HG02938 (cell line): ENCODE measurements at regions not wholly inside any gene's neighbourhood (a gene's known extent, or its start where the extent isn't known, plus 50 kb on each side); places are given as distances from the start of the nearest gene placed in this dataset.

Experiments used
- ATAC-seq: cut with Tn5 transposase; IDR thresholded peaks from one replicate; pipeline ENCODE4 v1.9.1; 2021; ENCODE audit warnings: mild to moderate bottlenecking, moderate library complexity; ENCODE audit not compliant: unreplicated experiment

DNA sequence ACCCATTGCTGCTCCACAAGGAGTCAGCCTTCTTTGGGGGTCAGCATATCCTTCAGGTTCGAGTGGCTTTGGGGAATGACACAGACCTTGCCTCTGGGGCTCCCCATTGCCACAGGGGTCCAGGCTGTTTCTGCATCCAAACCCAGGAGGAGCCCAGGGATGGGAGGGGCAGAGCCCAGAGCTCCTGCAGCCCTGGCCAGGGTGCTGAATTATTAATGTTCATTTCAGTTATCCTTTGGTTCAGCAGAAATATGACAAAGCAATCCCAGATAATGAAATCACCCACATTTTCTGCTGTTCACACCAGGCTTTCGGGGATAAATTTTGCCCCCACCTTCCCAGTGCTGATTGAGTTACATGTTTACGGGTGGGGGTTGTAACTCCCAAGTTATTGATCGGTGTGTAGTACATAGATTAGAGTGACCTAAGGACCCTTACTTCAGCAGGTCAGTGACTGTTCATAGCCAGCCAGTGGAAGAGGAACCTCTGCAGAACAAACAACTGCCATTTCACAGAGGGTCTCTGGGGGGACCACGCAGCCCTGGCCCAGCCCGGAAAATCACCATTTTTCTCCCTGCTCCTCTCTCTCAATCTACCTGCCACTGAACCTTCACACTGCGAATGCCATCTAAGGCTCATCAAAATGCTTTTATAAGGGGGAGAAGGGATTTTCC lies 240.3 kb upstream of the N4BP1 start:
- no peak for ATAC-seq

DNA sequence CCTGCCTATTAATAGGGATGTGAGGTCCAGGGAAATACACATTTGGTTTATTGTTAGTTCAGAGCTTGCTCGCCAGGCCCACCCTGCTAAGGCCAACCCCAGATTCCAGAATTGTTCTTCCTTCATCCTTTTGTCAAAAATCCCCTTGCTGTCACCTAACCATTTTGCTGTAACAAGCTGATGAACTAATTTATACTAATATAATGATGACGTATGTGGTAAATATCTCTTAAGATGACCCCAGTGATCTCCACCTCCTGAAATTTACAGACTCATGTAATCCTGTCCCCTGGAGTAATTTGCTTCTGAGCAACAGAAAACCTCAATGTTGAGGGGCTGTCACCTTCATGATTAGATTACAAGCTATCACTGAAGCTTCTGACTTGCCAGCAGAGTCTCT lies 236.3 kb upstream of the N4BP1 start:
- no peak for ATAC-seq

DNA sequence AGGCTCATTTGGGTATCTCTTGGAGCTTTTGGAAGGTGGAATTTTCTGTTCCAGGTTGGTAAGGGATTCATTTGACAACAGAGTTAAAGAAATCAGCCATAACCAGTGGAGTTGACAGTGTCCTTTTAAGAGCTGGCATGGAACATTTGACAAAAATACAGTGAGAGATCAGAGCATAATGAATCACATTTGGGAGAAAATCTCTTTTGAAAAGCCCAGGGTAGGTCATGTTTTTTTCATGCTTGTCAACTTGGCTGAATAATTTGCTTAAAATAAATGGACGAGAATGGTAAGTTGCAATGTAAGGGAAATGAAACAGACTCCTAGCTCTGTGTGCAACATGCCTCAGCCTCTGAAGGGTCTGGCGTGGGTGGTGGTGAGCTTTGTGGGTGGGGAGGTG lies 235.3 kb upstream of the N4BP1 start:
- no peak for ATAC-seq

DNA sequence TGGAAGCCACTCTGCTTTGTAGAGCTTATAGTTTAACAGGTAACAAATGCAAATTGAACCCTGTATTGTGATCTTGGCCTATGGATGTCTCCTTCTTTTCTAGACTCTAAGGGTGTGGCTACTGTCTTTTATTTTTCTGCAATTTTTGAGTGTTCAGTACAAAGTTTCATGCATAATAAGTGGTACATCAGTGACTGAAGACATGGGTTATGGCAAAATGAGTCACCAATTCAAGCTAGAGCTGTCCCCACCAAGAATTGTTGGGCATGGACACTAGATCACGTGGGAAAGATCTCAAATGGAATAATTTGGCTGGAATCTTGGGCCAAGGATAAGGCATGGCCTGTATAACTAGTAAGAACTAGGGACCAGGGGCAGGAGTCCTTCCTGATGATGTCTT lies 228.4 kb upstream of the N4BP1 start:
- no peak for ATAC-seq

DNA sequence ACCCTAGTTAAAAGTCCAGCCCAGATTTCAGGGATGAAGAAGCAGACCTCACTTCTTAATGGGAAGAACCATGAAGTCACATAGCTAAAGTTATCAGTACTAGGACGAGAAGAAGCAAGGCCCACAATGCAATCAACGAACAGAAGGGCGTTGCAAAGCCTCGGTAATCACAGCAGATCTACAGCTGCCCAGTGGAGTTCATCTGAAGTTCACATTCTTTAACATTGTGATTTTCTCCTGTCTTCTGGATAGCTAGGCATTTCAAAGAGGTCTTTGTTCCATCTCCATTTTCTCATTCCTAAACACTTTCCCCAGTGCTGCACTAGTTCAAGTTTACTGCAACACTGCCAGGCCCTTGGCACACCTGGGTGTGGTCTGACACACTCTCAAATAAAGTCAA lies 226.7 kb upstream of the N4BP1 start:
- no peak for ATAC-seq

DNA sequence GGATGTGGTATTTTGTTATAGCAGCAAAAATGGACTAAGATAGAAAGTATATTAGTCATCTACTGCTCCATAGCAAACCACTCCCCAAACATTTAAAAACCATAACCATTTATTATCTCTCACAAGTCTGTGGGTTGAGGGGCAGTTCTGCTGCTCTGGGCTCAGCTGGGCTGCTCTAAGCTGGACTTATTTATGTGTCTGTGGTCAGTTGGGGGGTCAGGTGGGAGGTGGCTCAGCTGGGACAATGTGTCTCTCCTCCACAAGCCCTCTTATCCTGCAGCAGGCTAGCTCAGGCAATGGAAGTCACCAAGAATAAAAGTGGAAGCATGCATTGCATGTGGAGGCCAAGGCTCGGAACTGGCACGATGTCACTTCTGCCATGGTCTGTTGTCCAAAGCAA lies 226.1 kb upstream of the N4BP1 start:
- no peak for ATAC-seq

DNA sequence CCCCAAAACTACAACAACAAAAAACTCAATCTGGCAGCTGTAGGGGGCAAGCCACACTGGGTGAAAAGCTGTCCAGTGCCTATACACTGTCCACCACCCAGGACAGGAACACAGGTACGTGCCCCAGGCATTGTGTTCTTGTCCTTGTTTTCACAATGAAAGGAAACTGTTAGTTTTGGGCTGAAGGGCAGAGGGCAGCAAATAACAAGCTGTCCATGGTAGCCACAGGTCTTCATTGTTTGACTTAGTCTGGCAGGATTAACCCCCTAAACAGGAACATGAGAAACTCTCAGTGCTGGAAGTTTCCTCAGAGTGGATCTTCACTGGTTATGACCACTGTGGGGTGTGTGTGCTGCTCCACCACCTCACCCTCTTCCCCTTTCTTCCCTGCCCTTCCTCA lies 224.6 kb upstream of the N4BP1 start:
- ATAC-seq, result no peak

DNA sequence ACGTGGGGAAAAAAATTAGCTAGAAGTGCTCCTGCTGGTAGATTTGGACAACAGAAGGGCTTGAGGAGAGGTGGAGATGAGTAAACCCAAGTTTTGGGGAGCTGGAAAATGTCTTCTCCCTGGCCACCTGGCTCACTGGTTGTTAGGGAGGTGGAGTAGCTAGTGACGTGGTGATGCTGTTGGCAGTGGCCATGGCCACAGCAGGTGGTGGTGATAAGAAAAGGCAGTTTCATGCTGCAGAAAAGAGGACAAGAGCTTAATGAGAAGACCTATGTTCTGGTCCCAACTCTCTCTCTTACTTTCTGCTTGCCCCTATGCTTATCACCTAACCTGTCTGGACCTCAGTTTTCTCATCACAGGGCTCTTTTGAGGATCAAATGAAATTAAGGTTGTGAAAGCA lies 223.5 kb upstream of the N4BP1 start:
- no peak for ATAC-seq

DNA sequence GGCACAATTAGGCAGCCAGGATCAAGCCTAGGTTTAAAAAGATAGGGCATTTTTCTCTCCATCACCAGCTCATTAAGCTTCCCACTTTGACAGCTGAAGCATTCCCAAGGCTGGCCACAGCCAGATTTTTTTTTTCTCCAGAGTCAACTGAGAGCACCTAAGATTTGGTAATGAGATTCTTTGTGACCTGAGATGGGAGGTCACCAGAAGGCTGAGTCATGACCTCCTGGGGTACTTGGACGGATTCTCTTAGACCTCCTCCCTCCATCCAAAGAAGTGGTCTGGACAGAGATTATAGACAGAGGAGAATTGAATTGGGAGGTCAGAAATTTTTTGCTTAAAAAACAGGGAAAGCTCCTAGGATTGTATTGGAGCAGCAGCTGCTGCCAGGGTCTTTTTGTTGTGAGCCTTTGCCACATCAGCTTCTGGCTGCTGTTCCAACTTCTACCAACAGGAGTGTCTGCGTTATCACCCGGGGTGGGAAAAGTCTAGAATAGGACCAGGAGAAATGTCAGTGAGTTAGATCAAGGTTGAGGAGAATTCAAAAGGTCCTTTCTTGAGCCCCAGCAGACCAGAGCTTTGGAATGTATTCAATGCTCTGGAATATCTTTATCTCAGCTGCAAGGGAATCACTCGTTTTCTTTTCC lies 221.2 kb upstream of the N4BP1 start:
- ATAC-seq, result no peak

DNA sequence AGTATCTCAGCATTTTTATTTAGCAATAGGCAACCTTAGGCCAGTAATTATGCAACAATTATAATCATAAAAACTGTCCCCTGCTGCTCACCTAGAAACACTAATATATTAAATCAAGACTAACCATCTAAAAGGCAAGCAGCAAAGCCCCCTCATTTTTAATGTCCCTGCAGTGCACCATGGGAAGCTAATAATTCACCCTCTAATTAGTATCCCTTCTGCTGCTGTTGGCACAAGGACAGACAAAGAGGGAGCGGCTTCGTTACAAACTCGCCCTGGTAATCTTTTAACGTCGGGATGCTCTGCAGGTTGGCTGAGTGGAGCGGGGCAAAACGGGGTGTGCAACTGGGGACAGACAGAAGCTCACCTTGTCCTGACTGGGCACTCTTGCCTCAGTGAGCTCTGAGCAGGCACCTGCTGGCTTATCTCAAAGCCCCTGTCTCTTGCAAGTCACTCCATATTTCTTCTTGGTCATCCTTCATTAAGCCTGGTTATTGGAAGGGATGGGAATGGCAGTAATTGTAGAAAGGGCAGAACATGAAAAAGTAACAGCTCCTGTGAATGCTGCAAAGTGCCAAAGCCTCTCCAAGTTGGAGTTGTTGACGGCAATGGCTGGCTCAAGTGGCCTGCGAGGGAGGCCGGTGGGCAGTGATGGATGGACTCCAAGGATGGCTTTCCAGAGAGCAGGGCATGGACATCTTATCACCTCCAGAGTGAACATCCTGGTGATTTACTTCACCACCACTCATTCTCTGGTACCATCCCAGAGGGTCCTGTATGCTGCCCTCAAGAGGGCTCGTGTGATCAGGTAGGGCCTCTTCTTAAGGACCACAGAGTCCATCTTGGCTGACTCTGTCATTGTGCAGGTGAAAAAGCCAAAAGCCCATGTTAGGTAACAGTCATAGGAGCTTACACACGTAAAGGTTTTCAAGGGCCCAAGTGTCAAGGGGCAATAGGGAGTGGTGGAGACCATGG lies 219.6 kb upstream of the N4BP1 start:
- no peak for ATAC-seq

DNA sequence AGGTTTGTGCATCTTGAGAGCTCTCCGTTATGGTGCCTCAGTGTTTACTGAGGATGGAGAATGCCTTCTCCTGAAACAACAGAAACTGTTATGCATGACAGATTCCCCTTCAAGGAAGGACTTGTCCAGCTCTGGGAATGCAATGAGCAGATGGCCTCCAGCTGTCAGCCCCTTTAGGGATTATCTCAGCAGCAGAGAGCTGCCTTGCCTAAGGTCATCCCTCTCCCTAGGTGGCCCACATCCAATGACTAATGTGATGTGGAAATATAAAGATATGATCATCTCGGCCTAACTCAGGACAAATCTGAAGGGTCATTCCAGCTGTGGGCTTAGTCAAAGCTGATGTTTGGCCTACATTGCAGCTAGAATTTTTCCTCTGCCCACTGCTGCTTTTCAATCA lies 214.3 kb upstream of the N4BP1 start:
- no peak for ATAC-seq

DNA sequence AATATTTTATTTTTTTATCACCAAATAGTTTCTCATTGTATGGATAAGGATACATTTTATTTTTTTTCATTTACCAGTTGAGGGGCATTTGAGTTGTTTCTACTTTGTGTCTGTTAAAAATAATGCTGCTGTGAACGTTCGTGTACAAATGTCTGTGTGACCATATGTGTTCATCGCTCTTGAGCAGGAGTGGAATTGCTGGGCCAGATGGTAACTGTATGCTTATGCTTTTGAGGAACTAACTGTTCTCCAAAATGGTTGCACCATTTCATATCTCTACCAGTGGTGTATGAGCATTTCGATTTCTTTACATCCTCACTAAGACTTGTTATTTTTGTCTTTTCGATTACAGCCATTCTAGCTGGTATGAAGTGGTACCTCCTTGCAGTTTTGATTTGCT lies 212.5 kb upstream of the N4BP1 start:
- no peak for ATAC-seq

DNA sequence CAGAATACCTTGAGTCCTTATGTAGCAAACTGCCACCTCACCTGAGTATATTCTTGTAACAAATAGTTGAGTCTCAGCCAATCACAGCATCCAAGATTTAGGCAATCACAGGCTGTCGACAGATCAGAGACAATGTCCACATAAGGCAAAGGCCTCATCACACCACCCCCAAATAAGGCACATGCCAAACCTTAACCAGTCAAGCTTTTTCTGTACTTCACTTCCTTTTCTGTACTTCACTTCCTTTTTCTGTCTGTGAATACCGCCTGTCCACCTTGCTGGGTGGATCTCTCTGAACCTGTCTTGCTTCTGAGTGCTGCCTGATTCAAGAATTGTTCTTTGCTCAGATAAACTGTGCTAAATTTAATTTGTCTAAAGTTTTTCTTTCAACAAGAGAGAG lies 210.4 kb upstream of the N4BP1 start:
- ATAC-seq, result no peak

DNA sequence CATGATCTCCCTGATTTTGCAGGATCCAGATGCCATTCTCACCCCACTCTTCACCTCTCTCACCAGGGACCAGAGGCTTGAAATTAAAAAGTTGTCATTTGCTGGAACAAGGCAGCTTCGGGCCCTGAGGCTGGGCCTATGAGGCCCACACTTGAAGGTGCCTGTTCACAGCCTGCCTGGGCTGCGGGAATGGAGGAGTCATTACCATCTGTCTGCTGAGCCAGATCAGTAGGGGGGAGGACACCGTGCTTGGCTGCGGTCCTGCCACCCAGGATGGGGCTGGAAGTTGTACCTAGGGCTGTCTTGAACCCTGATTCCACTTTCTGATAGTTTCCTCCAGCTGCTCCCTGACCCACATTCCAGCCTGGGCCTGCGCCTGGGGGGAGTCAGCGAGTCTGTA lies 208.3 kb upstream of the N4BP1 start:
- ATAC-seq, result no peak

DNA sequence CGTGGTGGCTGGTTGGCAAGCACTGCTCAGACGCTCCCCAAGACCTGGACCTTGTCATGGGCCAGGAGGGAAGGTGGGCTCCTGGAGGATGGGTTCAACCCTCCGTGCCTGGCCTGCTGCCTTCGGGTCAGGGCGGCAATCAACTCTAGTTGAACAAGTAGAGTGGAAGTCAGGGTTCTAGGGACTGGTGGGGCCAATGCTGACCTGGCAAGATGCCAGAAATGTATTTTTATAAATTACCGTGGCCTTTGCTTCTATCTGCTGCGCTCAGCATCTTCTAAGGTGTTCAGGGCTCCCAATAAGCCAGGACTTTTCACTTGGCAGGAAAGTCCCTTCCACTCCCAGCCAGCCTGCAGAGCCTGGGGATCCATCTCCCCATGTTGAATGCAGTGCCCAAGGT lies 207.1 kb upstream of the N4BP1 start:
- no peak for ATAC-seq

DNA sequence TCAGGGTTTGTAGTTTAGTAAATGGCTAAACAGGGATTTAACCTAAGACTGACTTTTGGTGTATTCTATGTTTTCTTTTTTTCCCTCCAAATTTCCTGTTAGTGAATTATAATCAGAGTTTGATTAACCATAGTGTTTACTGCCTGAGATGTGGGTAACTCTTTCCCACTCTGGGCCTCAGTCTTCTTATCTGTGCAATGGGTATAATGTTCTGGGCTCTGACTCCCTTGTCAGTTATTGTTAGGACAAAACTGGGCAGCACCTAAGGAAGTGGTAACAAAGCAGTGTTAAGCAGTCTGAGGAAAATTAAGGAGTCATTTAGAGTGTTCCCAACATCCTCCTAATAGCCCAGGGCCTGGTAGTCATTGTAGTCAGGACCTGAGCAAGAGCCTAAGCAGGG lies 206.4 kb upstream of the N4BP1 start:
- no peak for ATAC-seq

DNA sequence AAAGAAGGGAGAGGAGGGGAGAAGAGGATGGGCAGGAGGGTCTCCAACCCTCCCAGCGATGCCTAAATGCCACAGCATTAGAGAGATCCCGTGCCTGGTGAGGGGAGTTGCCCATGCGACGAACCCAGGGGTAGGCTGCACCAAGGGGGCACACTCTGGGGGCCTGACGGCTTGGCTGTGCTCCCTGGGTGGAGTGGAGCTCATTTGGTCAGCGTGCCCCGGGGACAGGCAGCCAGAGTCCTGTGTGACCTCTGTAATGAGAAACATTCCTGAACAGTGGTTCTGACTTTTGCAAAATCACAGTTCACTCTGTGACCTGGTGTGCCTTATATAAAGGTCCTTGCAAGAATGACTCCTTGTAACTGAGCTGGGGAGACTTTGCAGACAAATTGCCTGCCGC lies 205.0 kb upstream of the N4BP1 start:
- ATAC-seq, result no peak

DNA sequence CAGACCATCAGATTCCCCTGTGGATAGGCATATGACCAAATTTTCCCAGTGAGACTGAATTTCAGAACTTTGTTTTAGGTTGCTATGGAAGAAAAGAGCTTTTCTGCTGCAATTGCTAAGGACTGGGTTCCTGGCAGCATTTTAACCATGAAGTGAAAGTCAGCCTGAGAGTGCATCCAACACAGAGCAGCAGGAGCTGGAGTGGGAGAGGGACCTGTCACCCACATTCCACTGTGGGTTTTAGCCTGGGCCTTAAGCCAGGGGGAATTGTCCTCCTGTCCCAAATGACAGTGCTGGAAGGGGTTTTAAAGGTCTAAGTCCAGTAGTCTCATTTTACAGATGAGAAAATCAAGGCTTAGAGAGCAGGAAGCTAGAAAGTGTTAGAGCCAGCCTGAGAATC lies 203.5 kb upstream of the N4BP1 start:
- ATAC-seq, result no peak

DNA sequence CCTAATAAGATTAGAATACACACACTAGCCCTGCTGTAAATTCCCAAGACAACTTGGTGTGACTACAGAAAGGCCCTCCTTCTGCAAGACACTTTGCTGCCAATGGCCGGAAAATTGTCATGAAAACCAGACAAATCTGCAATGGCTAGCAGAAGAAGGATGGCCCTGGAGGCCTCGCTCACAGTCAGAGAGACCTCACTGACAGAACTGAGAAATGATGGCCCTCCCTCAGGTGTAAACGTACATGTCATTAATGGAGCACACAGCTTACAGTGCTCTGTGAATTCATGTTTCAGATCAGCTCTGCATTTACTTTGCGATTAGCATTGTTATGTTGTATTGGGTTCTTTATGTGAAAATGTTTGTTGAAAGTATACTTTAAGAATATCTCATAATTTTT lies 202.9 kb upstream of the N4BP1 start:
- ATAC-seq, result no peak

DNA sequence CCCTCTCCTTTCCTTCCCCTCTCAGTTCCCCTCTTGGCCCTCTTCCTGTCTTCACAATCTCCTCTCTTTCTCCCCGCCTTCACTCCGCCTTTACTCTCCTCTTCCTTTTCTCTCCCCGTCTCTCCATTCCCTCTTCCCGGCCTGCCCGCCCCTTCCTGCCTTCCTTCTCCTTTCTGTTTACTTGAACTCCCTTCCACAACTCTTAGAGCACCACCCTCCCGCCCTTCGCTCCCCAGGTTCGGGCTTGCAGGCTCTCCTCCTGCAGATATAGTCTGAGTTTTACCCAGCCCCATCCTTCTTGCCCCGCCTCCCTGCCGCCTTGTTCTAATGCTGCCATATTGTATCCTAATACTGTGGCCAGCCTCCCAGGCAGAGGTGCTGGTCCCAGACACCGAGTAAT lies 201.5 kb upstream of the N4BP1 start:
- no peak for ATAC-seq

DNA sequence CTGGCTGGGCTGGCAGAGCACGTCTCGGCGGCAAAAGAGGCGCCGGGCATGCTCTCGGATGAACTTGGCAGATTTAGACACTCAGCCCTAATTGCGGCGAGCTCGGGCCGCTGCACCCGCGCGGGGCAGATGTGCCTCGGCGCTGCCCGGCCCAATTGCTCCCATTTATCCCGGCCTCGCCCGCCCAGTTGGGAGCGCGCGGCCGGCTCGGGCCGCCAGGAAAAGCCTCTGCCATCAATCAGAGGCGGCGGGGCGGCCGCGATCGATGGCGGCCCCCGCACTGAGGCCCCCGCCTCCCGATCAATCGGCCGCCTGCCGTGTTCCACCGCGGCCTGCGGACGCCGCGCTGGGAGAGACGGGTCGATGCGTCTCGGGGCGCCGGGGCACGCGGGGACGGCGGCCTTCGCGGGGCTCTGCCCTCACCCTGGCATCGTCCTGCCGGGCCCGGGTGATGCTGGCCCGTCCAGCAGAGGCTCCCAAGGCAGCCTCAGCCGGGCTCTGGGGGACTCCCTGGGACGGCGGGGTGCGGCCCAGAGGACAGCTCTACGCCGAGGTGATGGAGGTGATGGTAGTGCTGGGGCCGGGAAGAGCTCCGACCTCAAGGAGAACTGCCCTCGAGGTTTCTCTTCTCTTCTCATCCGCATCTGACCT lies 200.9 kb upstream of the N4BP1 start:
- ATAC-seq, result no peak

DNA sequence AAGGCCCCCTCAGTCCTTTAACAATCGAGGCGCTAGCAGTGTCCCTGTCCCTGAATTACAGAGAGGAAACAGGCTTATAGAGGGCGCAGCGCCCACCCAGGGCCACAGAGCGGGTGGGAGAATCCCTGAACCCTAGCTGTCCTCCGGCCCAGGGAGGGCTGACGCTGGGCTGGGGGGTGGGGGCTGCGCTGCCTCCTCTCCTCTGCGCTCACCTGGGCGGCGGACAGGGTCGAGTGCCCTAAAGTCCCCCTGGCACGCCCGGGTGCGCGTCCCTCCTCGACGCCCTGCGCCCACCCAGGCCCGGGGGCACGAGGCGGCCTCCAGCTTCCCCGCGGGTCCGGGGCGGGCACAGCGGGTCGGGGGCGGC lies 200.4 kb upstream of the N4BP1 start:
- ATAC-seq, result no peak
